Fibroblast of mammary gland (primary cell): ENCODE measurements at regions not wholly inside any gene's neighbourhood (a gene's known extent, or its start where the extent isn't known, plus 50 kb on each side); places are given as distances from the start of the nearest gene placed in this dataset.

Source experiments
- DNase-seq: peaks from one replicate; pipeline ENCODE4 v3.0.0-alpha.2; 2010; ENCODE audit warnings: low read depth
- H3K4me3 ChIP-seq: 2 replicates; pipeline ENCODE4 v1.5.1; 2011; ENCODE audit warnings: low read depth, mild to moderate bottlenecking, low read length, moderate library complexity; ENCODE audit not compliant: control insufficient read depth
- TF ChIP-seq, protein P1 (sequence below): conservative IDR thresholded peaks from 2 replicates; pipeline ENCODE4 v1.5.1; 2011; ENCODE audit warnings: low read depth, low read length, inconsistent platforms; ENCODE audit not compliant: control insufficient read depth, insufficient read depth

GRCh38 chr10:130901311-130902165 lies 410.0 kb downstream of the TCERG1L start:
- no peak for DNase-seq
- H3K4me3 ChIP-seq, result no peak overlapping the region
- TF ChIP-seq, protein P1, sequence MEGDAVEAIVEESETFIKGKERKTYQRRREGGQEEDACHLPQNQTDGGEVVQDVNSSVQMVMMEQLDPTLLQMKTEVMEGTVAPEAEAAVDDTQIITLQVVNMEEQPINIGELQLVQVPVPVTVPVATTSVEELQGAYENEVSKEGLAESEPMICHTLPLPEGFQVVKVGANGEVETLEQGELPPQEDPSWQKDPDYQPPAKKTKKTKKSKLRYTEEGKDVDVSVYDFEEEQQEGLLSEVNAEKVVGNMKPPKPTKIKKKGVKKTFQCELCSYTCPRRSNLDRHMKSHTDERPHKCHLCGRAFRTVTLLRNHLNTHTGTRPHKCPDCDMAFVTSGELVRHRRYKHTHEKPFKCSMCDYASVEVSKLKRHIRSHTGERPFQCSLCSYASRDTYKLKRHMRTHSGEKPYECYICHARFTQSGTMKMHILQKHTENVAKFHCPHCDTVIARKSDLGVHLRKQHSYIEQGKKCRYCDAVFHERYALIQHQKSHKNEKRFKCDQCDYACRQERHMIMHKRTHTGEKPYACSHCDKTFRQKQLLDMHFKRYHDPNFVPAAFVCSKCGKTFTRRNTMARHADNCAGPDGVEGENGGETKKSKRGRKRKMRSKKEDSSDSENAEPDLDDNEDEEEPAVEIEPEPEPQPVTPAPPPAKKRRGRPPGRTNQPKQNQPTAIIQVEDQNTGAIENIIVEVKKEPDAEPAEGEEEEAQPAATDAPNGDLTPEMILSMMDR, result no peak

GRCh38 chr10:130902471-130902870 lies 409.1 kb downstream of the TCERG1L start:
- TF ChIP-seq, protein P1, result no peak
- no peak for DNase-seq
- no peak overlapping the region for H3K4me3 ChIP-seq

- H3K4me3 ChIP-seq, result no peak overlapping the region
- TF ChIP-seq, protein P1, result no peak
- no peak for DNase-seq
Measured at GRCh38 chr10:130902929-130903328, 408.6 kb downstream of the TCERG1L start.

DNA sequence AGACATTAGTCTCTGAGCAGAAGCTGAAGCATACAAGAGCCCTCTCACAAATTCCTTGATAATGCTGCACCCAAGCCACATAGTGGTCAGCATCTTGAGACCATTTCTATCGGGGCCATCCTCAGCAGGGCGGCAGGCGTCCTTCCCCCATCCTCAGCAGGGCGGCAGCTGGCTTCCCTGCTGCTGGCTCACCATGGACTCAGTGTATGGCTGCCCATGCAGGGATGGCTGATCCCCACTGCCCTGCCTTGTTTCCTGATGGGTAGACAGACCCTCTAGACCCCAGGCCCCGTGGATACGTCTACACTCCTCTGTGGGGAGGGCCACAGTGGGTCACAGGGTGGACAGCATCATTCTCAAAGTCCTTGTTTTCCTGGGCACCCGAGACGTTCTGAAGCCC lies 406.8 kb downstream of the TCERG1L start:
- no peak for DNase-seq
- TF ChIP-seq, protein P1, result no peak
- H3K4me3 ChIP-seq, result no peak overlapping the region

- TF ChIP-seq, protein P1, result no peak
Measured at GRCh38 chr10:130905386-130905785, 406.1 kb downstream of the TCERG1L start.

GRCh38 chr10:130905921-130906320 lies 405.6 kb downstream of the TCERG1L start:
- no peak overlapping the region for H3K4me3 ChIP-seq
- TF ChIP-seq, protein P1, result no peak

More at GRCh38 chr10:130905386-130905785, 406.1 kb downstream of the TCERG1L start:
- DNase-seq, result no peak
- no peak overlapping the region for H3K4me3 ChIP-seq

More at GRCh38 chr10:130905921-130906320, 405.6 kb downstream of the TCERG1L start:
- no peak for DNase-seq
